ENCODE measurements at regions not wholly inside any gene's neighbourhood (a gene's known extent, or its start where the extent isn't known, plus 50 kb on each side); places are given as distances from the start of the nearest gene placed in this dataset.

GRCh38 chr18:29681578-29681977, 1361.0 kb downstream of the DSC3 start:
- CTCF ChIA-PET: no interaction called here
- intact Hi-C loops (cut with micrococcal nuclease): no loop called here
- peaks cover 6 to 32% (median 15%) of the 10 kb centered on the region in 11 donors for H3K9me3 Mint-ChIP-seq

GRCh38 chr18:29664278-29665036, 1378.1 kb downstream of the DSC3 start:
- DNase-seq: no peak
- ATAC-seq: no peak
- no peak overlapping the region for H3K4me3 ChIP-seq (ENCODE audit: low read length)
- Mint-ChIP-seq H3K27ac (no peak overlapping the region), H3K9me3 (peaks cover 0 to 23% (median 3%) of the 10 kb centered on the region in 11 donors), H3K4me3 (no peak overlapping the region), H3K4me1 (no peaks in the 10 kb centered on the region), H3K27me3 (no peaks in the 10 kb centered on the region), H3K36me3 (no peaks in the 10 kb centered on the region)
- no peak overlapping the region for H3K27ac ChIP-seq (ENCODE audit: low read depth, low read length)
- no peaks in the 10 kb centered on the region for H3K27me3 ChIP-seq (ENCODE audit: control insufficient read depth in 2 of 2, insufficient read depth in 2 of 2, low read length in 2 of 2)
- intact Hi-C loops (cut with micrococcal nuclease): loop anchor here in 1 of 2 donors (1.0 kb wide), 1 partner anchor 19 kb away; no protein-coding TSS in a partner anchor
- H3K4me1 ChIP-seq (ENCODE audit: control insufficient read depth in 2 of 2, insufficient read depth in 2 of 2, low read length in 2 of 2): no peaks in the 10 kb centered on the region
- no peaks in the 10 kb centered on the region for H3K9me3 ChIP-seq (ENCODE audit: control insufficient read depth in 2 of 3, low read length in 3 of 3)
- ChIA-PET POLR2A (no interaction called here), CTCF (no interaction called here)
- H3K36me3 ChIP-seq (ENCODE audit: control insufficient read depth in 2 of 3, insufficient read depth in 3 of 3, low read length in 3 of 3): no peaks in the 10 kb centered on the region

More at GRCh38 chr18:29681578-29681977, 1361.0 kb downstream of the DSC3 start:
- Histone ChIP-seq H3K9me3 (ENCODE audit: control insufficient read depth in 2 of 3, low read length in 3 of 3) (peaks cover 0 to 8% (median 0%) of the 10 kb centered on the region in 3 experiments), H3K27ac (ENCODE audit: low read depth, low read length) (no peak overlapping the region), H3K4me1 (ENCODE audit: control insufficient read depth in 2 of 2, insufficient read depth in 2 of 2, low read length in 2 of 2) (no peaks in the 10 kb centered on the region), H3K4me3 (ENCODE audit: low read length) (no peak overlapping the region), H3K27me3 (ENCODE audit: control insufficient read depth in 2 of 2, insufficient read depth in 2 of 2, low read length in 2 of 2) (no peaks in the 10 kb centered on the region), H3K36me3 (ENCODE audit: control insufficient read depth in 2 of 3, insufficient read depth in 3 of 3, low read length in 3 of 3) (no peaks in the 10 kb centered on the region)
- ATAC-seq (no peak), DNase-seq (no peak)
- POLR2A ChIA-PET: no interaction called here
- no peaks in the 10 kb centered on the region for H3K36me3 Mint-ChIP-seq
- H3K4me1 Mint-ChIP-seq: no peaks in the 10 kb centered on the region
- H3K27ac Mint-ChIP-seq: no peak overlapping the region
- H3K4me3 Mint-ChIP-seq: no peak overlapping the region
- no peaks in the 10 kb centered on the region for H3K27me3 Mint-ChIP-seq

DNA sequence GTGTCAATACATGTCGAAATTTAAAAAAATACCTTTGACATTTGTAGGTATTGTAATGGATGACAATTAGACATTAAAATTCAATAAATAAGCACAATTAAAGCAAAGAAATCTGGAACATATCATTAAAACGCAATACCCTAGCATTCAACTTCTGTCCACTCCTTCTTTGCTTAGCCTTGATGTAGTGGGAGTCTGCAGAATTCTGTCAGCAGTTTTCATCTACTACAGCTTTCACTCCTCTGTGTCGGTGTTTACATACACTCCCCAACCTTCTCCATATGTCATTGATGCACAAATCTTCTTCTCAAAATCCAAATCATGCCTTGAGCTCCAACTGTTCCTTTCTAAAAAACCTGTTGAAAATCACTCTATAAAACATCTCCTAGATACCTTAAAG, 1380.6 kb downstream of the DSC3 start:
- ChIA-PET CTCF (no interaction called here), POLR2A (no interaction called here)
- Mint-ChIP-seq H3K27ac (no peak overlapping the region), H3K27me3 (no peaks in the 10 kb centered on the region), H3K9me3 (peaks cover 0 to 23% (median 4%) of the 10 kb centered on the region in 11 donors), H3K4me1 (no peaks in the 10 kb centered on the region), H3K36me3 (no peaks in the 10 kb centered on the region), H3K4me3 (no peak overlapping the region)
- Histone ChIP-seq H3K36me3 (ENCODE audit: control insufficient read depth in 2 of 3, insufficient read depth in 3 of 3, low read length in 3 of 3) (no peaks in the 10 kb centered on the region), H3K4me1 (ENCODE audit: control insufficient read depth in 2 of 2, insufficient read depth in 2 of 2, low read length in 2 of 2) (no peaks in the 10 kb centered on the region), H3K9me3 (ENCODE audit: control insufficient read depth in 2 of 3, low read length in 3 of 3) (no peaks in the 10 kb centered on the region), H3K27ac (ENCODE audit: low read depth, low read length) (no peak overlapping the region), H3K4me3 (ENCODE audit: low read length) (no peak overlapping the region), H3K27me3 (ENCODE audit: control insufficient read depth in 2 of 2, insufficient read depth in 2 of 2, low read length in 2 of 2) (no peaks in the 10 kb centered on the region)
- ATAC-seq: no peak
- intact Hi-C loops (cut with micrococcal nuclease): no loop called here
- DNase-seq: no peak

DNA sequence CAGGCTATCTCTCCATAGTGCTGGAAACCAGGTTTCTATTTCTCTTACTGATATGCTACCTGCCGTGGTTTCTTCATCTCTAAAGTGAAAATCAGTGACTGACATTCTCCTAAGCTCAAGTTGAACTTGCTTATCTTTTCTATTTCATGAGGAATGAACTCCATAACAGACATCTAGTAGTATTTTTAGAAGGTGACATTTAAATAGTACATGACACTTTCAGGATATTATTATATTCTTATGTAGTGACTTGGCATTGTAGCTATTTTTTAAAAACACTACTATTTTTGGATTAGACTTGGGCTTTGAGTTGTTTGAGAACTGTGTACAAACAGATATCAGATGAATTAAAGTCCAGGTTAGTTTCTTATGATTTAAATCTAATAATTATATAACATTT, 1381.8 kb downstream of the DSC3 start:
- H3K27me3 ChIP-seq (ENCODE audit: control insufficient read depth in 2 of 2, insufficient read depth in 2 of 2, low read length in 2 of 2): no peaks in the 10 kb centered on the region
- CTCF ChIA-PET: no interaction called here

GRCh38 chr18:29653671-29654215, 1388.8 kb downstream of the DSC3 start:
- Mint-ChIP-seq H3K9me3 (peaks cover 0 to 42% (median 17%) of the 10 kb centered on the region in 11 donors), H3K4me3 (no peak overlapping the region), H3K27me3 (no peaks in the 10 kb centered on the region), H3K27ac (no peak overlapping the region), H3K4me1 (no peaks in the 10 kb centered on the region), H3K36me3 (no peaks in the 10 kb centered on the region)
- DNase-seq (no peak), ATAC-seq (no peak)
- Histone ChIP-seq H3K4me3 (ENCODE audit: low read length) (no peak overlapping the region), H3K36me3 (ENCODE audit: control insufficient read depth in 2 of 3, insufficient read depth in 3 of 3, low read length in 3 of 3) (no peaks in the 10 kb centered on the region), H3K27ac (ENCODE audit: low read depth, low read length) (no peak overlapping the region), H3K27me3 (ENCODE audit: control insufficient read depth in 2 of 2, insufficient read depth in 2 of 2, low read length in 2 of 2) (no peaks in the 10 kb centered on the region), H3K4me1 (ENCODE audit: control insufficient read depth in 2 of 2, insufficient read depth in 2 of 2, low read length in 2 of 2) (no peaks in the 10 kb centered on the region), H3K9me3 (ENCODE audit: control insufficient read depth in 2 of 3, low read length in 3 of 3) (no peaks in the 10 kb centered on the region)
- intact Hi-C loops (cut with micrococcal nuclease): no loop called here
- ChIA-PET POLR2A (no interaction called here), CTCF (no interaction called here)

More for the DNA sequence above, 1381.8 kb downstream of the DSC3 start:
- no peak overlapping the region for H3K4me3 ChIP-seq (ENCODE audit: low read length)
- no peaks in the 10 kb centered on the region for H3K36me3 Mint-ChIP-seq
- H3K4me3 Mint-ChIP-seq: no peak overlapping the region
- H3K4me1 ChIP-seq (ENCODE audit: control insufficient read depth in 2 of 2, insufficient read depth in 2 of 2, low read length in 2 of 2): no peaks in the 10 kb centered on the region
- H3K4me1 Mint-ChIP-seq: no peaks in the 10 kb centered on the region
- H3K27ac Mint-ChIP-seq: no peak overlapping the region
- no peak for ATAC-seq
- no peaks in the 10 kb centered on the region for H3K27me3 Mint-ChIP-seq
- peaks cover 0 to 32% (median 5%) of the 10 kb centered on the region in 11 donors for H3K9me3 Mint-ChIP-seq
- H3K36me3 ChIP-seq (ENCODE audit: control insufficient read depth in 2 of 3, insufficient read depth in 3 of 3, low read length in 3 of 3): no peaks in the 10 kb centered on the region
- no peak overlapping the region for H3K27ac ChIP-seq (ENCODE audit: low read depth, low read length)
- intact Hi-C loops (cut with micrococcal nuclease): no loop called here
- DNase-seq: no peak
- POLR2A ChIA-PET: no interaction called here
- H3K9me3 ChIP-seq (ENCODE audit: control insufficient read depth in 2 of 3, low read length in 3 of 3): no peaks in the 10 kb centered on the region

GRCh38 chr18:29652797-29653196, 1389.7 kb downstream of the DSC3 start:
- Mint-ChIP-seq H3K36me3 (no peaks in the 10 kb centered on the region), H3K9me3 (peaks cover 0 to 40% (median 17%) of the 10 kb centered on the region in 11 donors), H3K27ac (no peak overlapping the region), H3K4me3 (no peak overlapping the region), H3K4me1 (no peaks in the 10 kb centered on the region), H3K27me3 (no peaks in the 10 kb centered on the region)
- no peak overlapping the region for H3K27ac ChIP-seq (ENCODE audit: low read depth, low read length)
- H3K9me3 ChIP-seq (ENCODE audit: control insufficient read depth in 2 of 3, low read length in 3 of 3): no peaks in the 10 kb centered on the region
- H3K36me3 ChIP-seq (ENCODE audit: control insufficient read depth in 2 of 3, insufficient read depth in 3 of 3, low read length in 3 of 3): no peaks in the 10 kb centered on the region
- ChIA-PET CTCF (no interaction called here), POLR2A (no interaction called here)
- intact Hi-C loops (cut with micrococcal nuclease): no loop called here
- DNase-seq: no peak
- H3K4me1 ChIP-seq (ENCODE audit: control insufficient read depth in 2 of 2, insufficient read depth in 2 of 2, low read length in 2 of 2): no peaks in the 10 kb centered on the region
- ATAC-seq: no peak
- H3K27me3 ChIP-seq (ENCODE audit: control insufficient read depth in 2 of 2, insufficient read depth in 2 of 2, low read length in 2 of 2): no peaks in the 10 kb centered on the region
- no peak overlapping the region for H3K4me3 ChIP-seq (ENCODE audit: low read length)

DNA sequence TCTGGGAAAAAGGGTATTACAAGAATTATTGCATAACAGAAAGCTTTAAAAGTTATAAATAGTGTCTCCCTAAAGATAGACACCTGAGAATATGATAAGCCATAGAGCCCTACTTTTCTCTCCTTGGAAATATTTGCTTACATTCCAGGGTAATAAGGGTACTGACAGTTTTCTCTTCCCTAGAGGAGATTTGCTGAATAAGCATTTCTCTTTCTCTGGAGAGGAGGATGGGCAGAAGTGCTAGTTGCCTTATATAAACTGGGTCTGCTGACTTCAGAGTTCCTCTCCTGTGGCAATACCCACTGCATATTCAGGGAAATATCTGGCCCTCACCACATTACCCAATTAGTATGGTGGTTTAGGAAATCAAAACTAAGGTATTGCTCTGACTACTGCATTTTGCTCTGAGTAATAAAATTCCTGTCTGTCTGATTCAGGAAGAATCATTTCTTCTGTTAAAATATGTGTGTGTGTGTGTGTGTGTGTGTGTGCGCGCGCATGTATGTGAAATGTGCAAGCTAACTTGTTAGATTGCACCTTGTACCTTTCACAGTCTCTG, 1391.3 kb downstream of the DSC3 start:
- no peaks in the 10 kb centered on the region for H3K27me3 ChIP-seq (ENCODE audit: control insufficient read depth in 2 of 2, insufficient read depth in 2 of 2, low read length in 2 of 2)
- no peaks in the 10 kb centered on the region for H3K9me3 ChIP-seq (ENCODE audit: control insufficient read depth in 2 of 3, low read length in 3 of 3)
- no peak overlapping the region for H3K27ac ChIP-seq (ENCODE audit: low read depth, low read length)
- no peaks in the 10 kb centered on the region for H3K4me1 Mint-ChIP-seq
- intact Hi-C loops (cut with micrococcal nuclease): no loop called here
- H3K4me1 ChIP-seq (ENCODE audit: control insufficient read depth in 2 of 2, insufficient read depth in 2 of 2, low read length in 2 of 2): no peaks in the 10 kb centered on the region
- H3K4me3 ChIP-seq (ENCODE audit: low read length): no peak overlapping the region
- no peak overlapping the region for H3K4me3 Mint-ChIP-seq
- ATAC-seq (no peak), DNase-seq (no peak)
- H3K27ac Mint-ChIP-seq: no peak overlapping the region
- H3K27me3 Mint-ChIP-seq: no peaks in the 10 kb centered on the region
- CTCF ChIA-PET: no interaction called here
- POLR2A ChIA-PET: no interaction called here
- H3K9me3 Mint-ChIP-seq: peaks cover 0 to 37% (median 17%) of the 10 kb centered on the region in 11 donors
- H3K36me3 Mint-ChIP-seq: no peaks in the 10 kb centered on the region
- H3K36me3 ChIP-seq (ENCODE audit: control insufficient read depth in 2 of 3, insufficient read depth in 3 of 3, low read length in 3 of 3): no peaks in the 10 kb centered on the region

Measured in naive thymus-derived CD4-positive, alpha-beta T cell (primary cell).